ENCODE measurements at regions not wholly inside any gene's neighbourhood (a gene's known extent, or its start where the extent isn't known, plus 50 kb on each side); places are given as distances from the start of the nearest gene placed in this dataset.

GRCh38 chr7:18386607-18387006 lies 108.9 kb upstream of the HDAC9 start:
- TF ChIP-seq ZNF121 (CRISPR knock-in tag; IDR thresholded peaks at IDR 0.05) (no peak), TCF7 (CRISPR knock-in tag; IDR thresholded peaks at IDR 0.05; ENCODE audit: low read depth) (no peak), PRDM15 (CRISPR knock-in tag; IDR thresholded peaks at IDR 0.05) (no peak), PREB (CRISPR knock-in tag; IDR thresholded peaks at IDR 0.05; ENCODE audit: borderline replicate concordance) (no peak), ZNF232 (CRISPR knock-in tag; IDR thresholded peaks at IDR 0.05) (no peak)
- H3K27ac Mint-ChIP-seq = no peak overlapping the region
- CTCF ChIA-PET = no interaction called here
- H3K4me1 Mint-ChIP-seq = peaks cover 47% of the 10 kb centered on the region
- no peak for ATAC-seq
- POLR2A ChIA-PET = no interaction called here
- H3K27me3 Mint-ChIP-seq (ENCODE audit: low read depth) = no peaks in the 10 kb centered on the region
- H3K9me3 Mint-ChIP-seq = no peaks in the 10 kb centered on the region
- no peak for DNase-seq (ENCODE audit: low spot score)
- H3K36me3 Mint-ChIP-seq = no peaks in the 10 kb centered on the region
- no peak overlapping the region for H3K4me3 Mint-ChIP-seq

- POLR2A ChIA-PET = no interaction called here
- Mint-ChIP-seq H3K27me3 (ENCODE audit: low read depth) (no peaks in the 10 kb centered on the region), H3K36me3 (no peaks in the 10 kb centered on the region), H3K4me3 (no peak overlapping the region), H3K9me3 (no peaks in the 10 kb centered on the region), H3K4me1 (peaks cover 47% of the 10 kb centered on the region), H3K27ac (no peak overlapping the region)
- CTCF ChIA-PET = no interaction called here
- DNase-seq (ENCODE audit: low spot score) (no peak), ATAC-seq (no peak)
- TF ChIP-seq ESRRA (CRISPR knock-in tag; IDR thresholded peaks at IDR 0.05; ENCODE audit: borderline replicate concordance) = no peak
- no peak for TF ChIP-seq ATF1 (CRISPR knock-in tag; IDR thresholded peaks at IDR 0.05)
- TF ChIP-seq OVOL2 (CRISPR knock-in tag; IDR thresholded peaks at IDR 0.05; ENCODE audit: borderline replicate concordance) = no peak
- no peak for TF ChIP-seq ARID4B (CRISPR knock-in tag; IDR thresholded peaks at IDR 0.05; ENCODE audit: borderline replicate concordance)
- no peak for TF ChIP-seq ZNF671 (CRISPR knock-in tag; IDR thresholded peaks at IDR 0.05)
- TF ChIP-seq NFE2L1 (CRISPR knock-in tag; IDR thresholded peaks at IDR 0.05) = no peak
- TF ChIP-seq CBFB (CRISPR knock-in tag; IDR thresholded peaks at IDR 0.05; ENCODE audit: low read depth) = no peak
- no peak for TF ChIP-seq AFF4 (CRISPR knock-in tag; IDR thresholded peaks at IDR 0.05; ENCODE audit: borderline replicate concordance)
- no peak for TF ChIP-seq E2F1 (CRISPR knock-in tag; IDR thresholded peaks at IDR 0.05)
- TF ChIP-seq RORB (CRISPR knock-in tag; IDR thresholded peaks at IDR 0.05) = no peak
- TF ChIP-seq TP53 (CRISPR knock-in tag; IDR thresholded peaks at IDR 0.05) = no peak
- no peak for TF ChIP-seq HMGXB4 (CRISPR knock-in tag; IDR thresholded peaks at IDR 0.05)
Observed at GRCh38 chr7:18387191-18387735, 108.3 kb upstream of the HDAC9 start.
